ENCODE measurements at regions not wholly inside any gene's neighbourhood (a gene's known extent, or its start where the extent isn't known, plus 50 kb on each side); places are given as distances from the start of the nearest gene placed in this dataset.
"Not testable (repeated sequence)": the region's sequence is repeated elsewhere in the genome, so short reads cannot be mapped to it uniquely, and the experiment has no call there.

- not testable (repeated sequence) for H3K4me3 ChIP-seq (ENCODE audit: insufficient read depth in 1 of 2, low read depth in 1 of 2, low read length in 2 of 2); H3K27me3 ChIP-seq (ENCODE audit: control insufficient read depth in 1 of 2, insufficient read depth in 1 of 2, low read length in 2 of 2); H2BK12ac ChIP-seq (ENCODE audit: low read length in 2 of 2); H4K91ac ChIP-seq (ENCODE audit: low read length); DNase-seq; H2BK5ac ChIP-seq (ENCODE audit: low read depth, low read length, poor library complexity, severe bottlenecking); H2AFZ ChIP-seq (ENCODE audit: low read depth, low read length); H3K23ac ChIP-seq (ENCODE audit: low read length in 2 of 2); H3K9ac ChIP-seq (ENCODE audit: low read length); H3K79me1 ChIP-seq (replicated peaks; ENCODE audit: low read length, poor library complexity, severe bottlenecking); H3K4me2 ChIP-seq (ENCODE audit: low read length, poor library complexity, severe bottlenecking); H2AK5ac ChIP-seq (ENCODE audit: low read length, severe bottlenecking); H3K4ac ChIP-seq (ENCODE audit: low read depth in 1 of 2, low read length in 2 of 2); H3K18ac ChIP-seq (ENCODE audit: low read depth in 1 of 2, low read length in 2 of 2); H3K4me1 ChIP-seq (ENCODE audit: control insufficient read depth, insufficient read depth, low read depth, low read length); H4K8ac ChIP-seq (ENCODE audit: low read length); H2BK15ac ChIP-seq (ENCODE audit: low read depth, poor library complexity, severe bottlenecking); H3K36me3 ChIP-seq (ENCODE audit: control insufficient read depth in 1 of 2, insufficient read depth in 2 of 2, low read depth in 1 of 2, low read length in 2 of 2); H2BK120ac ChIP-seq (ENCODE audit: low read depth, low read length); H3K9me3 ChIP-seq (ENCODE audit: control insufficient read depth, low read length); H3K27ac ChIP-seq (ENCODE audit: low read length, poor library complexity, severe bottlenecking); H3K14ac ChIP-seq (ENCODE audit: low read length in 2 of 2)
- WGBS = 96% methylated on average over 3 of the region's 3 CpGs
Observed at GRCh38 chr10:21034770-21035169, 137.7 kb upstream of the NEBL start.

- no peak overlapping the region for H2BK5ac ChIP-seq (ENCODE audit: low read depth, low read length, poor library complexity, severe bottlenecking)
- H3K4me3 ChIP-seq (ENCODE audit: insufficient read depth in 1 of 2, low read depth in 1 of 2, low read length in 2 of 2) = no peak overlapping the region
- no peak overlapping the region for H2BK12ac ChIP-seq (ENCODE audit: low read length in 2 of 2)
- H3K23ac ChIP-seq (ENCODE audit: low read length in 2 of 2) = no peak overlapping the region
- no peaks in the 10 kb centered on the region for H3K27me3 ChIP-seq (ENCODE audit: control insufficient read depth in 1 of 2, insufficient read depth in 1 of 2, low read length in 2 of 2)
- no peak for DNase-seq
- no peak overlapping the region for H3K4ac ChIP-seq (ENCODE audit: low read depth in 1 of 2, low read length in 2 of 2)
- no peak overlapping the region for H3K18ac ChIP-seq (ENCODE audit: low read depth in 1 of 2, low read length in 2 of 2)
- no peak overlapping the region for H4K91ac ChIP-seq (ENCODE audit: low read length)
- H4K8ac ChIP-seq (ENCODE audit: low read length) = no peak overlapping the region
- no peak overlapping the region for H2AK5ac ChIP-seq (ENCODE audit: low read length, severe bottlenecking)
- H2AFZ ChIP-seq (ENCODE audit: low read depth, low read length) = no peak overlapping the region
- no peak overlapping the region for H2BK15ac ChIP-seq (ENCODE audit: low read depth, poor library complexity, severe bottlenecking)
- H3K14ac ChIP-seq (ENCODE audit: low read length in 2 of 2) = no peak overlapping the region
- H3K27ac ChIP-seq (ENCODE audit: low read length, poor library complexity, severe bottlenecking) = no peak overlapping the region
- no peaks in the 10 kb centered on the region for H3K4me1 ChIP-seq (ENCODE audit: control insufficient read depth, insufficient read depth, low read depth, low read length)
- no peak overlapping the region for H3K4me2 ChIP-seq (ENCODE audit: low read length, poor library complexity, severe bottlenecking)
- no peak overlapping the region for H2BK120ac ChIP-seq (ENCODE audit: low read depth, low read length)
- WGBS = 72% methylated on average over 2 of the region's 2 CpGs
- H3K9ac ChIP-seq (ENCODE audit: low read length) = no peak overlapping the region
- no peaks in the 10 kb centered on the region for H3K36me3 ChIP-seq (ENCODE audit: control insufficient read depth in 1 of 2, insufficient read depth in 2 of 2, low read depth in 1 of 2, low read length in 2 of 2)
- H3K79me1 ChIP-seq (replicated peaks; ENCODE audit: low read length, poor library complexity, severe bottlenecking) = no peaks in the 10 kb centered on the region
- no peaks in the 10 kb centered on the region for H3K9me3 ChIP-seq (ENCODE audit: control insufficient read depth, low read length)
Observed at GRCh38 chr10:21034241-21034640, 137.1 kb upstream of the NEBL start.

GRCh38 chr10:21032587-21033319, 135.6 kb upstream of the NEBL start:
- Histone ChIP-seq H3K14ac (ENCODE audit: low read length in 2 of 2) (no peak overlapping the region), H2BK120ac (ENCODE audit: low read depth, low read length) (no peak overlapping the region), H4K91ac (ENCODE audit: low read length) (no peak overlapping the region), H2BK15ac (ENCODE audit: low read depth, poor library complexity, severe bottlenecking) (no peak overlapping the region), H3K4me1 (ENCODE audit: control insufficient read depth, insufficient read depth, low read depth, low read length) (no peaks in the 10 kb centered on the region), H3K4ac (ENCODE audit: low read depth in 1 of 2, low read length in 2 of 2) (no peak overlapping the region), H2BK5ac (ENCODE audit: low read depth, low read length, poor library complexity, severe bottlenecking) (no peak overlapping the region), H3K27me3 (ENCODE audit: control insufficient read depth in 1 of 2, insufficient read depth in 1 of 2, low read length in 2 of 2) (no peaks in the 10 kb centered on the region), H3K4me3 (ENCODE audit: insufficient read depth in 1 of 2, low read depth in 1 of 2, low read length in 2 of 2) (no peak overlapping the region), H3K79me1 (replicated peaks; ENCODE audit: low read length, poor library complexity, severe bottlenecking) (no peaks in the 10 kb centered on the region), H2AFZ (ENCODE audit: low read depth, low read length) (no peak overlapping the region), H3K9me3 (ENCODE audit: control insufficient read depth, low read length) (no peaks in the 10 kb centered on the region), H4K8ac (ENCODE audit: low read length) (no peak overlapping the region), H2AK5ac (ENCODE audit: low read length, severe bottlenecking) (no peak overlapping the region), H3K27ac (ENCODE audit: low read length, poor library complexity, severe bottlenecking) (no peak overlapping the region), H3K36me3 (ENCODE audit: control insufficient read depth in 1 of 2, insufficient read depth in 2 of 2, low read depth in 1 of 2, low read length in 2 of 2) (no peaks in the 10 kb centered on the region), H3K18ac (ENCODE audit: low read depth in 1 of 2, low read length in 2 of 2) (peak overlapping the region in 1 of 2 experiments; percentile 48), H2BK12ac (ENCODE audit: low read length in 2 of 2) (no peak overlapping the region), H3K23ac (ENCODE audit: low read length in 2 of 2) (no peak overlapping the region), H3K9ac (ENCODE audit: low read length) (no peak overlapping the region), H3K4me2 (ENCODE audit: low read length, poor library complexity, severe bottlenecking) (no peak overlapping the region)
- DNase-seq = no peak
- 82% methylated on average over 6 of the region's 12 CpGs for WGBS

- Histone ChIP-seq H3K4me1 (ENCODE audit: control insufficient read depth, insufficient read depth, low read depth, low read length) (no peaks in the 10 kb centered on the region), H3K4me3 (ENCODE audit: insufficient read depth in 1 of 2, low read depth in 1 of 2, low read length in 2 of 2) (no peak overlapping the region), H2AK5ac (ENCODE audit: low read length, severe bottlenecking) (no peak overlapping the region), H3K9ac (ENCODE audit: low read length) (no peak overlapping the region), H3K14ac (ENCODE audit: low read length in 2 of 2) (no peak overlapping the region), H4K8ac (ENCODE audit: low read length) (no peak overlapping the region), H3K4me2 (ENCODE audit: low read length, poor library complexity, severe bottlenecking) (no peak overlapping the region), H3K27me3 (ENCODE audit: control insufficient read depth in 1 of 2, insufficient read depth in 1 of 2, low read length in 2 of 2) (no peaks in the 10 kb centered on the region), H3K18ac (ENCODE audit: low read depth in 1 of 2, low read length in 2 of 2) (no peak overlapping the region), H2AFZ (ENCODE audit: low read depth, low read length) (no peak overlapping the region), H3K79me1 (replicated peaks; ENCODE audit: low read length, poor library complexity, severe bottlenecking) (no peaks in the 10 kb centered on the region), H4K91ac (ENCODE audit: low read length) (no peak overlapping the region), H2BK5ac (ENCODE audit: low read depth, low read length, poor library complexity, severe bottlenecking) (no peak overlapping the region), H3K4ac (ENCODE audit: low read depth in 1 of 2, low read length in 2 of 2) (no peak overlapping the region), H2BK15ac (ENCODE audit: low read depth, poor library complexity, severe bottlenecking) (no peak overlapping the region), H3K23ac (ENCODE audit: low read length in 2 of 2) (no peak overlapping the region), H2BK120ac (ENCODE audit: low read depth, low read length) (no peak overlapping the region), H2BK12ac (ENCODE audit: low read length in 2 of 2) (no peak overlapping the region), H3K36me3 (ENCODE audit: control insufficient read depth in 1 of 2, insufficient read depth in 2 of 2, low read depth in 1 of 2, low read length in 2 of 2) (no peaks in the 10 kb centered on the region), H3K27ac (ENCODE audit: low read length, poor library complexity, severe bottlenecking) (no peak overlapping the region), H3K9me3 (ENCODE audit: control insufficient read depth, low read length) (no peaks in the 10 kb centered on the region)
- 94% methylated on average over 7 of the region's 7 CpGs for WGBS
- no peak for DNase-seq
Observed at GRCh38 chr10:21031232-21031795, 134.2 kb upstream of the NEBL start.
